Heart left ventricle (tissue), 13 donors: ENCODE measurements at regions not wholly inside any gene's neighbourhood (a gene's known extent, or its start where the extent isn't known, plus 50 kb on each side); places are given as distances from the start of the nearest gene placed in this dataset.

ENCODE experiments used
- CTCF ChIP-seq, 12 donors: fragments of 200-600 bp; sonication (generic) in 4 of 12; IDR thresholded peaks; one replicate each; pipeline versions ENCODE4 v1.5.0 to v1.8.0; 2018 to 2022; ENCODE audit warnings: antibody characterized with exemption in 12 of 12, mild to moderate bottlenecking in 5 of 12
- POLR2A ChIP-seq, 2 donors: fragments of 450-650 bp; IDR thresholded peaks; one replicate each; pipeline ENCODE4 v1.6.1; 2017; ENCODE audit warnings: antibody characterized with exemption in 2 of 2, mild to moderate bottlenecking in 2 of 2, moderate library complexity in 2 of 2
- donor health status: ischemic (EF 13 %, LVEDD 7.1; RV severe dilation, severe dysfunction).
- donor health status: DM: no; HTN: yes; CAD: no.
- donor health status: DM: no; HTN: no; CAD: no.
- donor health status: ischemic (EF 25% LVEDD 6.9; RV normal size, moderate dysfunction).
- donor health status: ischemic (EF 25% LVEDD 5.7; RV mildly dilated, moderate dysfunction).
- donor health status: ischemic (EF 35%, LVEDD 5.7; RV mildly dilated, moderate dysfunction).
- donor health status: nonischemic (EF 11% LVEDD 7.7; RV severe dilation, severe dysfunction).
- donor health status: DM: yes; HTN: yes; CAD: no.
- donor health status: PGD.
- donor health status: ischemic (EF 29% LVEDD 5.4; RV normal size, mild dysfunction).
- donor health status: nonischemic (EF 23%, LVEDD 6.1; RV moderate dilation, normal function).

GRCh38 chr20:57998981-57999464 is 229.4 kb downstream of the ANKRD60 start:
- TF ChIP-seq POLR2A (IDR thresholded peaks at IDR 0.05) (no peak), CTCF (IDR thresholded peaks at IDR 0.05) (no peak)
